ENCODE measurements at regions not wholly inside any gene's neighbourhood (a gene's known extent, or its start where the extent isn't known, plus 50 kb on each side); places are given as distances from the start of the nearest gene placed in this dataset.
"Not testable (repeated sequence)": the region's sequence is repeated elsewhere in the genome, so short reads cannot be mapped to it uniquely, and the experiment has no call there.

DNA sequence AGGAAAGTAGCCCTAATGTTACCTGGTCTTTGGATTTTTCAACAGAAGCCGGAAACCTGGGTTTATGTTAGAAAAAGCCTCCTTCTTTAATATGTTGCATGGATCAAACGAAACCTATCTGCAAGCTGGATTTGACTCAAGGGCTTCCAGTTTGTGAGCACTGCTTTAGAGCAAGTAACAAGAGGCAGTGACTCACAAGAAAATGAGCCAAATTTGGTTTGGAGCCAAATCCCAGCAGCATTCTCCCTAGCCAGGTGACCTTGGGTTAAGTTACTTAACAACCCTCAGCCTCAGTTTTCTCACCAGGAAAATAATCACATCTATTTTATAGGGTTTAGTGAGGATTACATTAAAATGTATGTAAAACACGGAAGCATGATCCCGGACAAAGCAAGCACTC is 215.2 kb upstream of the PRICKLE2 start:
- in situ Hi-C loops (cut with MboI; ENCODE audit: low pct_unique_long_range_greater_than_20kb, low sequenced_read_pairs, unreplicated experiment), result no loop called here
- DNase-seq (ENCODE audit: low spot score), result no peak
- TF ChIP-seq, protein P1, sequence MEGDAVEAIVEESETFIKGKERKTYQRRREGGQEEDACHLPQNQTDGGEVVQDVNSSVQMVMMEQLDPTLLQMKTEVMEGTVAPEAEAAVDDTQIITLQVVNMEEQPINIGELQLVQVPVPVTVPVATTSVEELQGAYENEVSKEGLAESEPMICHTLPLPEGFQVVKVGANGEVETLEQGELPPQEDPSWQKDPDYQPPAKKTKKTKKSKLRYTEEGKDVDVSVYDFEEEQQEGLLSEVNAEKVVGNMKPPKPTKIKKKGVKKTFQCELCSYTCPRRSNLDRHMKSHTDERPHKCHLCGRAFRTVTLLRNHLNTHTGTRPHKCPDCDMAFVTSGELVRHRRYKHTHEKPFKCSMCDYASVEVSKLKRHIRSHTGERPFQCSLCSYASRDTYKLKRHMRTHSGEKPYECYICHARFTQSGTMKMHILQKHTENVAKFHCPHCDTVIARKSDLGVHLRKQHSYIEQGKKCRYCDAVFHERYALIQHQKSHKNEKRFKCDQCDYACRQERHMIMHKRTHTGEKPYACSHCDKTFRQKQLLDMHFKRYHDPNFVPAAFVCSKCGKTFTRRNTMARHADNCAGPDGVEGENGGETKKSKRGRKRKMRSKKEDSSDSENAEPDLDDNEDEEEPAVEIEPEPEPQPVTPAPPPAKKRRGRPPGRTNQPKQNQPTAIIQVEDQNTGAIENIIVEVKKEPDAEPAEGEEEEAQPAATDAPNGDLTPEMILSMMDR (IDR thresholded peaks at IDR 0.05; ENCODE audit: extremely low read depth, insufficient read depth, missing control alignments), result no peak

DNA sequence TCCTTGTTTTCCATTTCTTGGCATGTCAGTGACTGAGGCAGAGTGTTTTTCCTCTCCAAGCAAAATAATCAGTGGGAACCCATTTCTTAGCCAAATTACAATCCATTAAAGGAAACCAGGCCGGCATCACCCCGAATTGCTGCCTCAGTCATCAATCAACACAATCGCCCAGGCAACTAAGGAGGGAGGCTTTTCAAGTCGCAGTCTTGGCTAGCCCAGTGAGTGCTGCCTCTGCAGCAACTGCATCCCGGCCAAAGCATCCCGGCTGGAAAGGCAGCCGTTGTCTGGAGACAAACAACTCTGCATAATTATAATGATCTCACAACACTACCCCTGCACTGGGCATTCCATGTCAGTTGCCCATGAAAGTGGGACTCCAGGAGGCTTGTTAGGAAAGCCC is 213.5 kb upstream of the PRICKLE2 start:
- no peak for DNase-seq (ENCODE audit: low spot score)
- in situ Hi-C loops (cut with MboI; ENCODE audit: low pct_unique_long_range_greater_than_20kb, low sequenced_read_pairs, unreplicated experiment), result no loop called here
- TF ChIP-seq, protein P1 (IDR thresholded peaks at IDR 0.05; ENCODE audit: extremely low read depth, insufficient read depth, missing control alignments), result no peak

DNA sequence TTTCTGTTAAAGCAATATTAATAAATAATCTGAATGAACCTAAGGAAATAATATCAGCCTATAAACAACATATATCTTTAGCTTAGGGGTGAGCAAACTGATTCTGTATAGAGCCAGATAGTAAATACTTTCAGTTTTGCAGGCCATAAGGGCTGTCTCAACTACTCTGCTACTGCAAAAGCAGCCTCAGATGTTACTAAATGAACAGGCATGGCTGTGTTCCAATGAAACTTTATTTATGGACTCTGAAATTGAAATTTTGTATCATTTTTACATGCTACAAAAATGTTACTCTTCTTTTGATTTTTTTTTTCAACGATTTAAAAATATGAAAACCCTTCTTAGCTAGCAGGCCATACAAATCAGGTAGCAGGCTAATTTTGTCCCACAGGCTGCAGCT is 212.8 kb upstream of the PRICKLE2 start:
- in situ Hi-C loops (cut with MboI; ENCODE audit: low pct_unique_long_range_greater_than_20kb, low sequenced_read_pairs, unreplicated experiment), result no loop called here
- DNase-seq (ENCODE audit: low spot score), result no peak
- TF ChIP-seq, protein P1 (IDR thresholded peaks at IDR 0.05; ENCODE audit: extremely low read depth, insufficient read depth, missing control alignments), result no peak

DNA sequence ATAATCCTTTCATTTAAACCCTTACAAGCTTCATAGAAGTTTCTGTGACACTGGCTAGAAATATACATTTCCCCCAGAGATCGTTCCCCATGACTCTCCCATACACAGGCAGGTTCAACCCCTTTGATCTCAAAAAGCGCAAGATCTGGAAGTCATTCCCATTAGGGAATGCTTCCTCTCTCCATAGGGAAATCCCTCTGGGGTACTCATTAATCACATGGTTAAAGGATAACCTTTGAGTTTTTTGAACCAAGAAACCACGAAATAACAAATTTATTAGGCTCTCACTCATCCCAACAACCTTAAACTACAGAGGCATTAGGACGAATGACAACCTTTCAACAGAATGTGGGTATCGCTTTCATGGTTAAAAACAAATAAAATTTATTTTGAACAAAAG is 211.9 kb upstream of the PRICKLE2 start:
- TF ChIP-seq, protein P1 (IDR thresholded peaks at IDR 0.05; ENCODE audit: extremely low read depth, insufficient read depth, missing control alignments), result no peak
- in situ Hi-C loops (cut with MboI; ENCODE audit: low pct_unique_long_range_greater_than_20kb, low sequenced_read_pairs, unreplicated experiment), result no loop called here
- no peak for DNase-seq (ENCODE audit: low spot score)

DNA sequence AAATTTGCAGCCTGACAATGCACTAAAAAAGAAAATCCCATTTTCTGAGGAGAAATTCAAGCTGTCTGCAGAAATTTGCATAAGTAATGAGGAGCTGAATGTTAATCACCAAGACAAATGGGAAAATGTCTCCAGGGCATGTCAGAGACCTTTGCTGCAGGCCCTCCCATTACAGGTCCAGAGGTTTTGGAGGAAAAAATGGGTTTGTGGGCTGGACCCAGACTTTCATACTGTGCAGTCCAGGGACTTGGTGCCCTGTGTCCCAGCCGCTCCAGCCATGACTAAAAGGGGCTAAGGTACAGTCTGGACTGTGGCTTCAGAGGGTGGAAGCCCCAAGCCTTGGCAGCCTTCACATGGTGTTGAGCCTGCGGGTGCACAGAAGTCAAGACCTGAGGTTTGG is 209.8 kb upstream of the PRICKLE2 start:
- DNase-seq (ENCODE audit: low spot score); in situ Hi-C loops (cut with MboI; ENCODE audit: low pct_unique_long_range_greater_than_20kb, low sequenced_read_pairs, unreplicated experiment): not testable (repeated sequence)

DNA sequence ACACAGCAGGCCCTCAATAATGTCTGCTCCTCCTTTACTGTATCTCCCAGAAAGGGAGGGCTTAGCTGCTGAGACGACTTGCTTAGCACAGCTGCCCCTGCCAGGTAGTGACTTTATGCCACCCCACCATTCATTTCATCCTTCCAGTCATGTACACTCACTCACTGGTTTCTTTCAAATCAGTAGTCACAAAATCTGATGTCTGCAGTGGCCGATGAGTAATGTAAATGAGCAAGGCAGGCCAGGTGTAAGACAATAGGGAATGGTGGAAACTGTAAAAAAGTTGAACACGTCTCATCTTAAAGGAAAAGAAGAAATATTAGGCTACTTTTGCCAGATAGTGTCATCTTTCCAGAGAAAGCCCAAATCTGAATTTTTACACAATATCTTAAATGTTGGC is 207.6 kb upstream of the PRICKLE2 start:
- no peak for DNase-seq (ENCODE audit: low spot score)
- TF ChIP-seq, protein P1 (IDR thresholded peaks at IDR 0.05; ENCODE audit: extremely low read depth, insufficient read depth, missing control alignments), result no peak
- in situ Hi-C loops (cut with MboI; ENCODE audit: low pct_unique_long_range_greater_than_20kb, low sequenced_read_pairs, unreplicated experiment), result no loop called here

DNA sequence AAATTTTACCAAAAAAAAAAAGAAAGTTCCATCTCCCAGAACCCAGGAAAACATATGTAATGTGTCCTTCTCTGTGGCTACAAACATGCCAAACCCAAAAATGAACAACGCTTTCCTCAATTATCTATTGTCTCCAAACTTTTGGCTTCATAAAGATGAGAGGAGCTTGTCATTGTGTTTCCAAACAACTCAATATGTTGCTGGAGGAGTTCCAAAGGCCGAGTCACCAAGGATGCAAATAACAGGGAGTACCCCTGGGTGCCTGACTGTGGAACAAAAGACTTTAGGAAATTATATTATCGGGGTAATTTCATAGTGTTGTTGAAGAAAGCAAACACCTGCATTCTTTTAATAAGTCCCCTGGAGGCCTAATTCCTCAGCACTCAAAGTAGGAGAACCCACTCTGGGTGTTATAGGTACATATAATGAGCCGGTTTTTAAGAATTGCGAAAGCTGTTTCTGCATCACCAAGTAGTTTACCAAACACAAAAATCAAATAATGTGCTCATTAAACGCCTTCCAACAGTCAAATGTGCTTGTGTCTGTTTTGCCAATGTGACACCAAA is 206.3 kb upstream of the PRICKLE2 start:
- TF ChIP-seq, protein P1 (IDR thresholded peaks at IDR 0.05; ENCODE audit: extremely low read depth, insufficient read depth, missing control alignments), result no peak
- no peak for DNase-seq (ENCODE audit: low spot score)
- in situ Hi-C loops (cut with MboI; ENCODE audit: low pct_unique_long_range_greater_than_20kb, low sequenced_read_pairs, unreplicated experiment), result no loop called here
